HFF-Myc (cell line): ENCODE measurements at regions not wholly inside any gene's neighbourhood (a gene's known extent, or its start where the extent isn't known, plus 50 kb on each side); places are given as distances from the start of the nearest gene placed in this dataset.

Experiments
- DNase-seq: peaks from one replicate; pipeline ENCODE4 v3.0.0-alpha.2; 2011; ENCODE audit warnings: low read depth; ENCODE audit errors: extremely low read depth
- H3K4me3 ChIP-seq: replicated peaks from 2 replicates; pipeline ENCODE4 v1.5.1; 2011; ENCODE audit warnings: low read depth, mild to moderate bottlenecking, control low read depth, low read length
- CTCF ChIP-seq: IDR thresholded peaks from 2 replicates; pipeline ENCODE4 v1.5.1; 2012; ENCODE audit warnings: mild to moderate bottlenecking, low read depth, low read length, control low read depth; ENCODE audit errors: missing control alignments

DNA sequence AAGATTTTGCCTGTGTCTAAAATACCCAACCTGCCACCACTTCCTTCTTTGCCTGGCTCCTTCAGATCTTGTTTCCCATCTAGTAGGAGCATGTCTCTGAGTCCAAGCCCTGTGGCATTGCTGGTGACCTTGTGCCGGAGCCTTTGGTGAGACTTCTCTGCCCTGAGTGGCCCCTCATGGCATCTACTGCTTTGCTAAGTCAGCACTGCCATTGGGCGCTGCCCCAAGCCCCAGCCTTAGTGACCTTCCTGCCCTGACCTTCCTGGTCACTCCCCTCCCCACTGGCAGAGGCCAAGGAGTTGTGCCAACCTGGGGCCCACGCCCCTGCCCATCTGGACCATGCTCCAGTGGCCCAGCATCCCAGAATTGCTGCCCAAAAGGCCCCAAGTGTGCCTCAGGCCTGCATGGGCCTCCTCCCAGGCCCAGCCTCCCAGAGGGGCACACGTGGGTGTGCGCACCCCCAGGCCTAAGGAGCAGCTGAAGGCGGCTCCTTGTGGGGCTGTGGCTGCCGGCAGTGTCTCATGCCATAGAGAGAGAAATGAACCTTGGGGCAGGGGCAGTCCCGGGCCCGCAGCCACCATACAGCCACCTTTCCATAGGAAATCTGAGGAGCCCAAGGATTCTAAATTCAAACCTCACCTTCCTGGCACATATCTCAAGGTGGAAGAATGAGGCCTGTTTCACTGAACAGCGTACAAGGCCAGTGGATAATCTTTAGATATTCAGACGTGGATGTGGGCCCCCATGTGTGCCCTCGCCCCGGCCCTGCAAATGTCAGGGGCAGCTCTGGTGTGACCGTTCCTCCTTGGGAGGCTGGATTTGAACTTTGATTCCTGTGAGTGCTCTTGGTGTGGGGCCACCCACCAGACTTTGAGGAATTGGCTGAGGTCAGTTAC, 100.2 kb upstream of the SLC66A3 start:
- DNase-seq, result no peak
- TF ChIP-seq CTCF, result no peak

DNA sequence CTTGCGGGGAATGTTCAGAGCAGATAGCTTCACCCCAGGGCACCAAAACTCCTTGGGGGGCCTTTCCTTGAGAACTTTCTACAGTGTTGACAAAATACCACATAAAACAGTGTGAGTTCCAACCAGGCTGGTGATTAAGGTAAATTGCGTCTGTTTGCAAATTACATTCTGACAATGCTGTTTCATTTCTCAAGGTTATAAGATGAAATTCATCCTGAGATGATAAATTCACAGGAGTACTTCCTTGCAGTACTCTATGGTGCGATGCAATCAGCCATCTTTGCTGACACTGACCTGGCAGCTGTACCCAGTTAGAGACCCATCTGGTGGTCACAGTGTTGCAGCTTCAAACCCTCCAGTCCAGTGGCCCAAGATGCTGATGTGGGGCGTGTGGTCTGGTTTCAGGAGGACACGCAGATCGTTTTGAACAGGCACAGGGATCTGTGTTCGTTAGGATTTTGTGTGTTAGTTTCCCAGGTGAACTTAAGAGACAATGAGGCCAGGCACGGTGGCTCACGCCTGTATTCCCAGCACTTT, 99.5 kb upstream of the SLC66A3 start:
- H3K4me3 ChIP-seq, result no peak overlapping the region
- DNase-seq, result no peak
- no peak for TF ChIP-seq CTCF

More for the DNA sequence above, 100.2 kb upstream of the SLC66A3 start:
- no peak overlapping the region for H3K4me3 ChIP-seq

GRCh38 chr2:11056614-11057013, 98.7 kb upstream of the SLC66A3 start:
- no peak for TF ChIP-seq CTCF
- peak; percentile 83 for DNase-seq
- H3K4me3 ChIP-seq, result no peak overlapping the region

DNA sequence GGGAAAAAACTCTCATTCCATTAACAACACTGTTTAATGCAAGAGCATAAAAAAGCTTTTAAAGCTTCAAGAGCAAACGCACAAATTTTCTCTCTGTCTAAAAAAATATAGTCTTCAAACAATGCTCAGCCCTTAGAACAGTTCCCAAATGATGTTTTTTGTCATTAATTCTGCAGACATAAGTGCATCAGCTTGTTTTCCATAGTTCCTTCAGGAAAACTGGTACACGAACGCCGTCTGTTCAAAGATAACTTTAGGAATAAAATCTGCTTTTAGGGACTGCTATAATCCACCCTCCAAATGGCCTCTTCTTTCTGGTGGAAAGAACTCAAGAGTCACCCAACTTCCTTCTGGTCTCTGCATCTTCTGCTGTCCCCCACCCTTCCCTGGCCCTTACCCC, 98.2 kb upstream of the SLC66A3 start:
- TF ChIP-seq CTCF, result no peak
- no peak overlapping the region for H3K4me3 ChIP-seq
- no peak for DNase-seq

- no peak for DNase-seq
- TF ChIP-seq CTCF, result no peak
- H3K4me3 ChIP-seq, result no peak overlapping the region
Measured at GRCh38 chr2:11058129-11058528, 97.1 kb upstream of the SLC66A3 start.

GRCh38 chr2:11060376-11061169, 94.7 kb upstream of the SLC66A3 start:
- no peak for DNase-seq
- no peak for TF ChIP-seq CTCF

More at GRCh38 chr2:11060376-11061169, 94.7 kb upstream of the SLC66A3 start:
- H3K4me3 ChIP-seq, result no peak overlapping the region
